SW480 (cell line): ENCODE measurements at regions not wholly inside any gene's neighbourhood (a gene's known extent, or its start where the extent isn't known, plus 50 kb on each side); places are given as distances from the start of the nearest gene placed in this dataset.
"Not testable (repeated sequence)": the region's sequence is repeated elsewhere in the genome, so short reads cannot be mapped to it uniquely, and the experiment has no call there.

Source experiments
- DNase-seq: peaks from one replicate; pipeline ENCODE4 v3.0.0-alpha.2; 2016; ENCODE audit warnings: low spot score

DNA sequence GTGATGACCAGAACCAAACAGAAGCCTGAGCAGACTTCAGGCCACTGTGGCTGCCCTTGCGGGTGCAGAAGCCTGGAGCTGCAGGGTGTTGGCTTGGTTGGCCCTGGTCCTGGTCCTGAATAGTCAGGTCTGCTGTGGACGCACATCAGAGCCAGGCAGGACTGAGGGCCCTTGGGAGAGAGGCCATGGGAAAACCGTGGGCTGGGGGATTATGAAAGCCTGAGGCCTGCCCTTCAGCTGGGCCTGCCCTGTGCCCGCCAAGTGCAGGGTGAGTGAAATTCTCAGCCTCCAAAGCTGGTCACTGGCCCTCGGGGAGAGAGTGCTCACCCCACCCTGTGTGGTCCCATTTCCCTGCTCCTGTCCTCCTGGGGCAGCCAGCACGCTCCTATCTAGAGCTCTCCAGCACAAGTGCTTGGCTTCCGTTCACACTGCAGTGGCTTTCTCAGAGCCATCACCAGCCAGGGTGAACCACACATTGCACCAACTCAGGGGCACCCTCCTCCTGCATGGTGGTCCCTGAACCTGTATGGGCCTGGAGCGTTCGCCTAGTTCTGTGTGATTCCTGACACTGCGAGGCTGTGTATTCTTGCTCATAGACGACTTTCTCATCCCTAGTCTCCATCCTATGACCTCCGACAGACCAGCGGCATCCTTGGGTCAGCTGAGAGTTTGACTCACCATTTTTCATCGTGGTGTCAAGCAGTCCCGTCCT, 146.1 kb downstream of the TTLL2 start:
- DNase-seq = no peak

DNA sequence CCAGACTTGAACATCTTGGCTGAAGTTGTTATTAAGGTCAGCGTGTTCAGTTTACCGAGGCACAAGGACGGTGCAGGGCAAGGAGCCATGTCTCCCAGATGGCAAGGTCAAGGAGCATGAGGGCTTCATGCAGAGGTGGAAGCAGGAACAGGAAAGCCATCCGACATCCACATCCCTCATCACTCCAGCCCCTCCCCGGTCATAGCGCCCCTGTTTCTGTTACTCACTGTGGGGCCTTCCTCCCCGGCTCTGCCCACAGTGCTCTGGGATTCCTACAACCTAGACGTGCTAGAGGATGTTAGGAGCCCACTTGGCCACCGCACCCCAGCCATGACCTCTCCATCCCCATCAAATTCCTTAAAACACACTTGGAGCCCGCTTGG, 146.7 kb downstream of the TTLL2 start:
- DNase-seq = no peak

GRCh38 chr6:167472148-167472547, 147.3 kb downstream of the TTLL2 start:
- DNase-seq = no peak

- DNase-seq = no peak
These were observed 148.0 kb downstream of the TTLL2 start for GRCh38 chr6:167472880-167473279.

- DNase-seq = no peak
These were observed 149.3 kb downstream of the TTLL2 start for GRCh38 chr6:167474171-167474570.

GRCh38 chr6:167474725-167475124, 149.8 kb downstream of the TTLL2 start:
- no peak for DNase-seq

- DNase-seq = no peak
These were observed 151.1 kb downstream of the TTLL2 start for GRCh38 chr6:167475947-167476346.

- DNase-seq = no peak
These were observed 152.1 kb downstream of the TTLL2 start for GRCh38 chr6:167476844-167477595.

DNA sequence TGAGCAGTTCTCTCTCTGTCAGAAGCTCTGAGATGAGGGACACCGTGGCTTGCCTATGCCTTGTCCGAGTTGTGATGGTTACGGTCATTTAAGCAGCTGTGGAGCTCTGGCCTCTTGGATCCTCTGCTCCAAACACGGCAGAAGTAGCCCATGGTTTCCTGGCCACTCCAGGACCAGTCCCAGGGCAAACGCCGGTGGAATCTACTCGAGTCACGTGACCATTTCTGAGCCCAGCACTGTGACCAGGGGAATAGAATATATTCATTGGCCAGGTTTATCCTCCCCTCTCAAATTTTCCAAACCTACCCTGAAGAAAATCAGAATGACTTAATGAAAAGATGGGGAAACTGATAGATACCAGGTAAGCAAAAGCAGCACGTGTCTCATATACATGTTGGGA, 152.8 kb downstream of the TTLL2 start:
- no peak for DNase-seq

- no peak for DNase-seq
These were observed 154.4 kb downstream of the TTLL2 start for GRCh38 chr6:167479301-167479700.

DNA sequence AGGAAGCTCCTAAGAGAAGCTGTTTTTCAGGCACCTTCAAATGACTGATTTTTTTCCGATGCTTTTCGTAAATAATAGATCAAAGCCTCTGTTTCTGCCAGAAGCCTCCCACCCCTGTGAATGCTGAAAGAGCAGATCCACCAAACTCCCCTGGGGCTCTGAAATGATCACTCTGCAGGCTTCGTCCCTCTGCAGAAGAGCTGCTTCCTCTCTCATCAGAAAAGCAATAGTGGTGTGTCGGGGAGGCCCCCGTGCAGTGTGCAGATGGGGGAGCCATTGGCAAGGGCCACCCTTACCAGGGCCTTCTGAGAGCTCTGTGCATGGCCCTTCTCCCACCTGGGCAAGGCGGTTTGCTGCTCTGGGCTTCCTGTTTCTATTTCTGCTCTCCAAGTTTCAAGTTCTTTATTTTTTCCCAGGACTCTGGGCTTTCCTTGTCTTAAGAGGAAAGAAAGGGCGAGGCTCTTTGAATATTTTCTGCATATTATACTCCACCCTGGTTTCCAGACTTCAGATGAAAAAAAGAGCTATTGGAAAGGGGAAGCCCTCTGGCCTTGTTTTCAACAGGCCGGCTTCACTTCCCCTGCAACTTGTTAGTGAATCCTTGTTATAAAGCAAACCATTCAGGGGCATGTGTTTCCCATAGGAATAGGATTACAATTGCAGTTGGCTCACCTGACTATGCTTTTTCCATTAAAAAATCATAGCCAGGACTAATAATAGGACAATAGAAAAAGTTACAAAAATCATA, 155.2 kb downstream of the TTLL2 start:
- no peak for DNase-seq

GRCh38 chr6:167481307-167481926, 156.5 kb downstream of the TTLL2 start:
- DNase-seq = no peak

- DNase-seq = not testable (repeated sequence)
These were observed 157.9 kb downstream of the TTLL2 start for GRCh38 chr6:167482801-167483200.

- DNase-seq = peak; percentile 7
These were observed 160.5 kb downstream of the TTLL2 start for GRCh38 chr6:167485186-167485978.

DNA sequence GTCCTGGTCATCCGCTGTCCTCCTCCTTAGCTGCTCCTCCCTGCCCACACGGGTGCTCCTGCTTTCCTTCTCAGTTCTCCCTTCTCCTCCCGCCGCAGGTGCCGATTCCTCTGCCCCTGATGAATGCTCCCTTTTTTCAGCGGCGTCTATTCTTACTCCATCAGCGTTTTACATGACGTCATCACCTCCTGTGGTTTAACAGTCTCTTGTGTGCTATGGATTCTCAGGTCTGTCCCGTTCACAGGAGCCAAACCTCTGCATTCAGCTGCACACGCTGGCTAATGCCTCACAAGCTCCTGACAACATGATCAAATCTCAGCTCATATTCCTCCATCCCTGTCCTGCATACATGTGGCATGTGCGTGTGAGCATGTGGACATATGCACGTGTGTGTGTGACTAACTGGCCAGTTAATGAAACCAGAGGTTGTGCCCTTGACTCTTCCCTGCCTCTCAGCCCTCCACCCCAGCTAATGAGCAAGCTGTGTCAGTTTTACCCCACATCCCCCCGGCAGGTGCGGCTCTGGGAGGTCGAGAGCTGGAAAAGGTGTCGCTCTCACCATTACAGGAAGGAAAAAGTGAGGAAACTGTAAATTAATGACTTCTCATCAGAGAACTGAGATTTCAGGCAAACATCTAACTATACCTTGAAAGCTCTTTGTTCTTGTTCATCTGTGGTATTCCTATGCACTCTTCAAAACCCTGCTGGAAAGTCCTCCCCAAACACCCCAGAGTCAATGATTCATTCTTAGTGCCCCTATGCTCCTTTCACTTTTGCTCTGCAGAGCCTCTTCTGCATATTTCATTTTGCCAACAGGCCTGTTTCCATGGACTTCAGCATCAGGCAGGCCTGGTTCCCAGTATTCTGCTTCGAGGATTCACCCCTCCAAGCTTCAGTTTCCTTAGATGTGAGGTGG, 163.1 kb downstream of the TTLL2 start:
- no peak for DNase-seq

DNA sequence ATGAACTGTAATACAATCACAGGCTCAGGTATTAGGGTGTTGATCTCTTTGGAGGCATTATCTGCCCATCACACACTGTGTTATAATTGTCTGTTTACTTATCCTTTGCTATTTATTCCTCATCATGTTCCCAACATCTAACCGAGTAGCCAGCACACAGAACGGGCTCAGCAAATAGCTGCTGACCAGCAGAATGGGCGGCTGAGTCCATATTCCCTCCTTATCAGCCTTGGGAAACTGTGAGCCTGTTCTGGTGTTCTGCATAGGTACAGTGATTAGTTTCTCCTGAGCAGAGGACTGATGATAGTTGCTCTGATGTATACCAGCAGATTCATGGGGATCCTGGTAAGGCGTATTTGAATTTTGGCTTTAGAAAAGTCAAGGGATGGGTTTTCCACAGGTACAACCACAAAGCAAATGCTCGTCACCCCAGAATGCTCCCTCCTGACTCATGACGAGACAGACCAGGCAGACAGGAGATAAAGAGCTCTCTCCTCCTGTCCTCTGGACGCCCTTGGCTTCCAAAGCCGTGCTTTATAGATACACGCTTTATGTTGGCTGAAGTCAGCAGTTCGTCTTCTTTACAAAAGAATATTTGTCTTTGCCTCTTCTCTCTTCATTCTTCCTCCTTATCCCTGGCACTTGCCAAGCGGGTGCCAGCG, 166.7 kb downstream of the TTLL2 start:
- DNase-seq = no peak

- DNase-seq = no peak
These were observed 167.2 kb downstream of the TTLL2 start for GRCh38 chr6:167492100-167492449.

- no peak for DNase-seq
These were observed 168.4 kb downstream of the TTLL2 start for GRCh38 chr6:167493310-167493709.

GRCh38 chr6:167493976-167494697, 169.3 kb downstream of the TTLL2 start:
- no peak for DNase-seq
